K562 (cell line): ENCODE measurements at regions not wholly inside any gene's neighbourhood (a gene's known extent, or its start where the extent isn't known, plus 50 kb on each side); places are given as distances from the start of the nearest gene placed in this dataset.

Source experiments
- ATAC-seq: fragments of 200-7000 bp; cut with Tn5 transposase; 3 replicates; pipeline ENCODE4 v1.9.1; 2020; ENCODE audit warnings: moderate library complexity
- BruUV-seq: library from RNA; stranded (reverse); fragments of 400-500 nt; replicated peaks from 2 replicates; lab custom pipeline; 2021; lab: Mats Ljungman, UMichigan
- CTCF ChIA-PET: fragments of 300-600 bp; formaldehyde crosslinking; extraction: SDS; loops from one replicate; lab custom pipeline; 2021; ENCODE audit warnings: low intra/inter-chr PET ratio; lab: Yijun Ruan, JAX
- POLR2A ChIA-PET: fragments of 300-600, 350-650 bp; sonication (Branson Sonifier 250); formaldehyde crosslinking; extraction: SDS; loops from one replicate; lab custom pipeline; 2021; ENCODE audit warnings: antibody characterized with exemption, inconsistent platforms; lab: Yijun Ruan, JAX
- DNase-seq, 4 experiments: peaks; one replicate each; pipeline versions ENCODE4 v3.0.0 to v3.0.0-alpha.2; 2011 to 2018; ENCODE audit warnings: low spot score in 3 of 4, mixed read lengths in 3 of 4; ENCODE audit errors: extremely low read depth in 1 of 4
- FAIRE-seq: peaks from 2 replicates; lab custom pipeline; 2011; peaks lifted over from hg19 to GRCh38; lab: Jason Lieb, UNC
- H2AFZ ChIP-seq: 2 replicates; pipeline ENCODE4 v1.6.0; 2011; ENCODE audit warnings: low read depth, low read length, control low read depth, inconsistent platforms
- H3K27ac ChIP-seq: fragments of 200-600 bp; 3 replicates; pipeline ENCODE4 v1.8.0; 2011; ENCODE audit warnings: low read depth, mild to moderate bottlenecking, control low read depth, inconsistent platforms, low read length, moderate library complexity, mixed read lengths; ENCODE audit errors: extremely low read depth
- H3K27me3 ChIP-seq, 2 experiments: fragments of 300-600 bp in 1 of 2; 2 replicates in 1 of 2; 3 replicates in 1 of 2; pipeline versions ENCODE4 v1.6.0 to v1.8.0; 2011; ENCODE audit warnings: inconsistent platforms in 2 of 2, low read length in 2 of 2, mild to moderate bottlenecking in 1 of 2, mixed read lengths in 1 of 2, moderate library complexity in 1 of 2; ENCODE audit not compliant: control insufficient read depth in 2 of 2, insufficient read depth in 2 of 2
- H3K36me3 ChIP-seq: fragments of 300-600 bp; 3 replicates; pipeline ENCODE4 v1.8.0; 2011; ENCODE audit warnings: mild to moderate bottlenecking, low read length, inconsistent platforms; ENCODE audit not compliant: control insufficient read depth, insufficient read depth
- H3K4me1 ChIP-seq, 2 experiments: fragments of 200-600 bp in 1 of 2; replicated peaks in 1 of 2; 2 replicates in 1 of 2; 3 replicates in 1 of 2; pipeline versions ENCODE4 v1.5.1 to v1.8.0; 2011; ENCODE audit warnings: inconsistent platforms in 2 of 2, low read length in 2 of 2, mild to moderate bottlenecking in 1 of 2, mixed read lengths in 1 of 2, moderate library complexity in 1 of 2; ENCODE audit not compliant: control insufficient read depth in 2 of 2, insufficient read depth in 2 of 2
- H3K4me2 ChIP-seq: 2 replicates; pipeline ENCODE4 v1.6.1; 2011; ENCODE audit warnings: low read length, control low read depth, inconsistent platforms, mixed read lengths; ENCODE audit not compliant: insufficient read depth
- H3K4me3 ChIP-seq: fragments of 200-600 bp; sonication (generic), shearing (Covaris generic); 2 replicates; pipeline ENCODE4 v1.5.1; 2016; ENCODE audit warnings: control low read depth, inconsistent platforms
- H3K79me2 ChIP-seq: fragments of 200-600 bp; 3 replicates; pipeline ENCODE4 v1.8.0; 2011; ENCODE audit warnings: low read length, inconsistent platforms; ENCODE audit not compliant: control insufficient read depth, insufficient read depth
- H3K9ac ChIP-seq, 2 experiments: 2 replicates each; pipeline versions ENCODE4 v1.6.0 to v1.6.1; 2011; ENCODE audit warnings: low read depth in 2 of 2, low read length in 2 of 2, control low read depth in 1 of 2, inconsistent platforms in 1 of 2, mild to moderate bottlenecking in 1 of 2, mixed read lengths in 1 of 2; ENCODE audit not compliant: insufficient read depth in 1 of 2
- H3K9me1 ChIP-seq: one replicate; pipeline ENCODE4 v1.6.0; 2011; ENCODE audit warnings: inconsistent platforms, mild to moderate bottlenecking, low read length, moderate library complexity; ENCODE audit not compliant: control insufficient read depth, insufficient read depth
- H3K9me3 ChIP-seq: replicated peaks from 2 replicates; pipeline ENCODE4 v1.5.1; 2011; ENCODE audit warnings: low read depth, low read length, inconsistent platforms; ENCODE audit not compliant: control insufficient read depth, insufficient read depth
- H4K20me1 ChIP-seq: replicated peaks from 2 replicates; pipeline ENCODE4 v1.6.1; 2011; ENCODE audit warnings: low read length, inconsistent platforms, mixed read lengths; ENCODE audit not compliant: control insufficient read depth, insufficient read depth
- C11orf30 ChIP-seq: fragments of 450-650 bp; IDR thresholded peaks from 2 replicates; pipeline ENCODE4 v1.6.1; 2016; ENCODE audit warnings: low read depth, mild to moderate bottlenecking
- MAFF ChIP-seq: IDR thresholded peaks from 2 replicates; pipeline ENCODE4 v1.6.1; 2012; ENCODE audit warnings: low read length, improper control_type of control experiment
- PHTF2 ChIP-seq: fragments of 250-450 bp; sonication (Bioruptor Pico); IDR thresholded peaks from 2 replicates; pipeline ENCODE4 v1.5.0; 2021; ENCODE audit warnings: mild to moderate bottlenecking
- POLR2AphosphoS2 ChIP-seq: IDR thresholded peaks from 2 replicates; pipeline ENCODE4 v1.6.1; 2012; ENCODE audit warnings: low read length, improper control_type of control experiment
- PTBP1 ChIP-seq: fragments of 200-400 bp; formaldehyde crosslinking; IDR thresholded peaks from 2 replicates; pipeline ENCODE4 v1.6.1; 2017; ENCODE audit warnings: low read depth, low read length
- SREBF1 ChIP-seq: fragments of 150-350 bp; IDR thresholded peaks from 2 replicates; pipeline ENCODE4 v1.6.1; 2014; ENCODE audit warnings: antibody characterized with exemption, low read depth, low read length, borderline replicate concordance
- STAT5A ChIP-seq: IDR thresholded peaks from 2 replicates; pipeline ENCODE4 v1.6.1; 2012; ENCODE audit warnings: low read length, inconsistent platforms, borderline replicate concordance
- USF1 ChIP-seq: sonication (generic); formaldehyde crosslinking; IDR thresholded peaks from 2 replicates; pipeline ENCODE4 v1.9.0; 2022; ENCODE audit warnings: mild to moderate bottlenecking, missing genetic modification reagents
- ZNF316 ChIP-seq: fragments of 450-650 bp; IDR thresholded peaks from 2 replicates; pipeline ENCODE4 v1.6.1; 2016
- WGBS: fragments of 100-300 bp; shearing (Covaris generic); methylation state at CpG from one replicate; pipeline ENCODE4 v1.1.6; 2016; ENCODE audit warnings: low coverage, mixed read lengths; ENCODE audit not compliant: insufficient coverage; ENCODE audit errors: missing lambda C conversion rate; 5-methylcytosine and 5-hydroxymethylcytosine counted together
- in situ Hi-C: fragments of 300-500 bp; cut with MboI; formaldehyde crosslinking; loops from 4 replicates; pipeline ENCODE4 v1.15.0; 2018; ENCODE audit warnings: inconsistent platforms, mixed read lengths
- intact Hi-C: fragments of 100-400 bp; cut with micrococcal nuclease; formaldehyde crosslinking; loops from 2 replicates; pipeline ENCODE4 v1.14.2; 2022

GRCh38 chr6:92791403-92791802, 628.0 kb downstream of the EPHA7 start:
- H2AFZ ChIP-seq: no peak overlapping the region
- 0% methylated on average over 1 of the region's 1 CpG for WGBS
- H3K9me3 ChIP-seq: no peaks in the 10 kb centered on the region; the same call in 1 of the 2 replicates
- TF ChIP-seq ZNF316 (peak; percentile 70), STAT5A (no peak), PTBP1 (no peak), POLR2AphosphoS2 (no peak), MAFF (peak; percentile 9; the same call in 1 of the 2 replicates), SREBF1 (no peak), C11orf30 (peak; percentile 29; the same call in 1 of the 2 replicates), PHTF2 (CRISPR knock-in tag) (no peak), USF1 (no peak)
- TF ChIP-seq, all 486 proteins: peak for 3
- no peak for ATAC-seq
- BruUV-seq: no TSS peak
- Histone ChIP-seq H3K27me3 (no peaks in the 10 kb centered on the region), H3K4me1 (no peaks in the 10 kb centered on the region), H3K36me3 (no peaks in the 10 kb centered on the region), H3K9me1 (no peaks in the 10 kb centered on the region), H3K27ac (no peak overlapping the region), H3K79me2 (no peaks in the 10 kb centered on the region), H3K4me3 (no peak overlapping the region), H3K4me2 (no peak overlapping the region), H4K20me1 (no peaks in the 10 kb centered on the region), H3K9ac (no peak overlapping the region)
- intact Hi-C loops: no loop called here
- CTCF ChIA-PET: no interaction called here
- no peak for DNase-seq
- no peak for FAIRE-seq
- in situ Hi-C loops: no loop called here
- POLR2A ChIA-PET: no interaction called here
